ENCODE measurements at regions not wholly inside any gene's neighbourhood (a gene's known extent, or its start where the extent isn't known, plus 50 kb on each side); places are given as distances from the start of the nearest gene placed in this dataset.

GRCh38 chr7:133150760-133151159 is 68.9 kb upstream of the CHCHD3 start:
- ChIA-PET CTCF (no interaction called here), POLR2A (no interaction called here)
- DNase-seq (ENCODE audit: extremely low spot score), result no peak
- TF ChIP-seq BHLHE40 (IDR thresholded peaks at IDR 0.05; ENCODE audit: borderline replicate concordance) (no peak), CTBP1 (IDR thresholded peaks at IDR 0.05; ENCODE audit: borderline replicate concordance) (no peak), FOXA1 (IDR thresholded peaks at IDR 0.05) (no peak), ARNT (IDR thresholded peaks at IDR 0.05) (no peak), FOXM1 (IDR thresholded peaks at IDR 0.05; ENCODE audit: borderline replicate concordance) (no peak), FOXK2 (IDR thresholded peaks at IDR 0.05) (no peak), SUZ12 (IDR thresholded peaks at IDR 0.05) (no peak), HDGF (IDR thresholded peaks at IDR 0.05; ENCODE audit: borderline replicate concordance) (no peak), LEF1 (IDR thresholded peaks at IDR 0.05; ENCODE audit: borderline replicate concordance) (no peak), NFRKB (IDR thresholded peaks at IDR 0.05) (no peak), ELF4 (IDR thresholded peaks at IDR 0.05) (no peak), SP1 (IDR thresholded peaks at IDR 0.05) (no peak), ZNF384 (IDR thresholded peaks at IDR 0.05) (no peak), L3MBTL2 (conservative IDR thresholded peaks at IDR 0.05) (no peak)
- TF ChIP-seq, protein P1, sequence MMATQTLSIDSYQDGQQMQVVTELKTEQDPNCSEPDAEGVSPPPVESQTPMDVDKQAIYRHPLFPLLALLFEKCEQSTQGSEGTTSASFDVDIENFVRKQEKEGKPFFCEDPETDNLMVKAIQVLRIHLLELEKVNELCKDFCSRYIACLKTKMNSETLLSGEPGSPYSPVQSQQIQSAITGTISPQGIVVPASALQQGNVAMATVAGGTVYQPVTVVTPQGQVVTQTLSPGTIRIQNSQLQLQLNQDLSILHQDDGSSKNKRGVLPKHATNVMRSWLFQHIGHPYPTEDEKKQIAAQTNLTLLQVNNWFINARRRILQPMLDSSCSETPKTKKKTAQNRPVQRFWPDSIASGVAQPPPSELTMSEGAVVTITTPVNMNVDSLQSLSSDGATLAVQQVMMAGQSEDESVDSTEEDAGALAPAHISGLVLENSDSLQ (IDR thresholded peaks at IDR 0.05), result no peak

- POLR2A ChIA-PET, result no interaction called here
Observed at GRCh38 chr7:133152875-133153274, 71.0 kb upstream of the CHCHD3 start.

DNA sequence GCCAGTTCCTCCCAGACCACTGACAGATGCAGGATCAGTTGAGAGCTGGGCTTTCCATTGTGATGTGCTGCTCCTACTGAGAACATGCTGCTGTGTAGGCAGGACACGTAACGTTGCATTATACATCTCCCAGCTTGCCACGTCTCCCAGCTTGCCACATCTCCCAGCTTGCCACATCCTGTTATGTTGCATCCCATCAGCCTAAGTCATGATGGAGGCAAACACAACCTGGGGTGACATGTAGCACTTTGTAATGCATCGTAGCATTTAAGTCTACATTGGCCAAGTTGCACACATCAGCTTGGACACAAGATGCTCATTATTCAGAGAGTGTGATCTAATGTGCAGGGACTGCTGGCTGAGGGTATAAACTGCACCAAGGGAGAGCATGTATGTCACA is 73.3 kb upstream of the CHCHD3 start:
- DNase-seq (ENCODE audit: extremely low spot score), result no peak
- ChIA-PET POLR2A (no interaction called here), CTCF (no interaction called here)
- TF ChIP-seq SUZ12 (IDR thresholded peaks at IDR 0.05) (no peak), FOXK2 (IDR thresholded peaks at IDR 0.05) (no peak), LEF1 (IDR thresholded peaks at IDR 0.05; ENCODE audit: borderline replicate concordance) (no peak), SP1 (IDR thresholded peaks at IDR 0.05) (no peak), FOXM1 (IDR thresholded peaks at IDR 0.05; ENCODE audit: borderline replicate concordance) (no peak), FOXA1 (IDR thresholded peaks at IDR 0.05) (no peak), ELF4 (IDR thresholded peaks at IDR 0.05) (no peak), TARDBP (IDR thresholded peaks at IDR 0.05) (no peak), BHLHE40 (IDR thresholded peaks at IDR 0.05; ENCODE audit: borderline replicate concordance) (no peak), HDGF (IDR thresholded peaks at IDR 0.05; ENCODE audit: borderline replicate concordance) (no peak), NFRKB (IDR thresholded peaks at IDR 0.05) (no peak), CTBP1 (IDR thresholded peaks at IDR 0.05; ENCODE audit: borderline replicate concordance) (no peak), L3MBTL2 (conservative IDR thresholded peaks at IDR 0.05) (no peak), ARNT (IDR thresholded peaks at IDR 0.05) (no peak), ZNF384 (IDR thresholded peaks at IDR 0.05) (no peak)
- TF ChIP-seq, protein P1 (IDR thresholded peaks at IDR 0.05), result no peak

More at GRCh38 chr7:133152875-133153274, 71.0 kb upstream of the CHCHD3 start:
- TF ChIP-seq LEF1 (IDR thresholded peaks at IDR 0.05; ENCODE audit: borderline replicate concordance) (no peak), SUZ12 (IDR thresholded peaks at IDR 0.05) (no peak)
- CTCF ChIA-PET, result no interaction called here
- DNase-seq (ENCODE audit: extremely low spot score), result no peak

- no peak for DNase-seq (ENCODE audit: extremely low spot score)
Observed at GRCh38 chr7:133155642-133156041, 73.8 kb upstream of the CHCHD3 start.

DNA sequence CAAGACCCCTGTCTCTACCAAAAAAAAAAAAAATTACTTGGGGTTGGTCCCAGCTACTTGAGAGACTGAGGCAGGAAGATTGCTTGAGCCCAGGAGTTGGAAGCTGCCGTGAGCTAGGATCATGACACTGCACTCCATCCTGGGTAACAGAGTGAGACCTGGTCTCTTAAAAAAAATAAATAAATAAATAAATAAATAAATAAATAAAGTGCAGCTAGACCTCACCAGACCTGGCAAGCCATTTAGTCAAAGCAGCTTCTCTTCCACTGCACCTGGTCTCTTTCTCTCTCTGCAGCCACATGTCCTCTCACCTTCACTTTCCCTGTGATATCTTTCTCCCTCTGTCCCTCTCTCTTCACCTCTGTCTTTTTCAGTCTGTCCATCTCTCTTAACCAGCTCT is 75.2 kb upstream of the CHCHD3 start:
- POLR2A ChIA-PET, result no interaction called here
- TF ChIP-seq L3MBTL2 (conservative IDR thresholded peaks at IDR 0.05), result no peak
- TF ChIP-seq LEF1 (IDR thresholded peaks at IDR 0.05; ENCODE audit: borderline replicate concordance), result no peak
- DNase-seq (ENCODE audit: extremely low spot score), result no peak
- CTCF ChIA-PET, result interaction anchor here (0.6 kb wide), 1 partner anchor 760 kb away, joined by 3 read pairs; no protein-coding TSS in a partner anchor

More at GRCh38 chr7:133155642-133156041, 73.8 kb upstream of the CHCHD3 start:
- TF ChIP-seq LEF1 (IDR thresholded peaks at IDR 0.05; ENCODE audit: borderline replicate concordance) (no peak), ELF4 (IDR thresholded peaks at IDR 0.05) (no peak), CTBP1 (IDR thresholded peaks at IDR 0.05; ENCODE audit: borderline replicate concordance) (no peak), ZNF384 (IDR thresholded peaks at IDR 0.05) (no peak), NFRKB (IDR thresholded peaks at IDR 0.05) (no peak)
- TF ChIP-seq, protein P1 (IDR thresholded peaks at IDR 0.05), result no peak
- CTCF ChIA-PET, result no interaction called here
- POLR2A ChIA-PET, result no interaction called here

DNA sequence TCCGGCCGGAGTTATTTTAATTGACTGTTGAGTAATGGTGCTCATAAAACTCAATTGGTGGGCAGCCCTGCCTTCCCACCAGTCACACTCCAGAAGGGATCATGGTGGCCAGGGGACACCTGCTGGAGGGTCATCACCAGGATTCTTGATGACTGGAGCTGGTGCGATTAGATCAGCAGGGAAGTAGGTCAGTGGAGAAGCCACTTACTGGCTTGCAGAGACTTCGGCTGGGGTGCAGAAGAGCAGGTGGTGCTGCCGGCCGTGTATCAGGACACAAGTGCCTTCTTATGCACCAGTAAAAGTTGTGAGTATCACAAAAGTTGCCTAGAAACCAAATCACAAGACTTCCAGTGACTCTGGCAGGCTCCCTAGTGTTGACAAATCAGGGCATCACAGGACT is 82.6 kb upstream of the CHCHD3 start:
- no peak for DNase-seq (ENCODE audit: extremely low spot score)
- ChIA-PET CTCF (no interaction called here), POLR2A (no interaction called here)
- no peak for TF ChIP-seq SP1 (IDR thresholded peaks at IDR 0.05)
- no peak for TF ChIP-seq FOXA1 (IDR thresholded peaks at IDR 0.05)
- no peak for TF ChIP-seq SUZ12 (IDR thresholded peaks at IDR 0.05)
- no peak for TF ChIP-seq ARNT (IDR thresholded peaks at IDR 0.05)
- TF ChIP-seq CTBP1 (IDR thresholded peaks at IDR 0.05; ENCODE audit: borderline replicate concordance), result no peak
- no peak for TF ChIP-seq L3MBTL2 (conservative IDR thresholded peaks at IDR 0.05)
- TF ChIP-seq FOXK2 (IDR thresholded peaks at IDR 0.05), result no peak
- TF ChIP-seq, protein P1 (IDR thresholded peaks at IDR 0.05), result no peak
- no peak for TF ChIP-seq ELF4 (IDR thresholded peaks at IDR 0.05)
- TF ChIP-seq TARDBP (IDR thresholded peaks at IDR 0.05), result no peak

Measured in HEK293T (cell line).